CD8-positive, alpha-beta memory T cell (primary cell): ENCODE measurements at regions not wholly inside any gene's neighbourhood (a gene's known extent, or its start where the extent isn't known, plus 50 kb on each side); places are given as distances from the start of the nearest gene placed in this dataset.

Experiments
- CTCF ChIA-PET: fragments of 350-600 bp; sonication (Branson Sonifier 250); formaldehyde crosslinking; loops from one replicate; lab custom pipeline; 2021; ENCODE audit warnings: antibody characterized with exemption; lab: Charles Lee
- POLR2A ChIA-PET: fragments of 350-600 bp; sonication (Branson Sonifier 250); formaldehyde crosslinking; loops from one replicate; lab custom pipeline; 2021; ENCODE audit warnings: antibody characterized with exemption; lab: Charles Lee
- DNase-seq, 5 donors: peaks; one replicate each; pipeline versions ENCODE4 v3.0.0 to v3.0.0-alpha.2; 2020 to 2022; ENCODE audit warnings: mixed read lengths in 1 of 5
- H3K27ac ChIP-seq: one replicate; pipeline ENCODE4 v1.7.0; 2013; ENCODE audit warnings: low read depth, mild to moderate bottlenecking, low read length, moderate library complexity
- H3K27me3 ChIP-seq: 2 replicates; pipeline ENCODE4 v1.7.0; 2013; ENCODE audit warnings: low read length, mild to moderate bottlenecking; ENCODE audit not compliant: insufficient read depth, poor library complexity, severe bottlenecking
- H3K36me3 ChIP-seq: 2 replicates; pipeline ENCODE4 v1.7.0; 2013; ENCODE audit warnings: mild to moderate bottlenecking, low read length, moderate library complexity; ENCODE audit not compliant: insufficient read depth
- H3K4me1 ChIP-seq: 2 replicates; pipeline ENCODE4 v1.7.0; 2013; ENCODE audit warnings: mild to moderate bottlenecking, low read length, moderate library complexity; ENCODE audit not compliant: insufficient read depth
- H3K4me3 ChIP-seq: 2 replicates; pipeline ENCODE4 v1.7.0; 2013; ENCODE audit warnings: mild to moderate bottlenecking, low read length
- H3K9me3 ChIP-seq: 2 replicates; pipeline ENCODE4 v1.7.0; 2013; ENCODE audit warnings: mild to moderate bottlenecking, low read length
- H3K27ac Mint-ChIP-seq, 8 donors: one replicate each; pipeline ENCODE4 v1.8.0; 2020 to 2021; ENCODE audit warnings: mixed read lengths in 8 of 8, mild to moderate bottlenecking in 6 of 8, inconsistent platforms in 3 of 8, moderate library complexity in 3 of 8
- H3K27me3 Mint-ChIP-seq, 2 donors: one replicate each; pipeline ENCODE4 v1.8.0; 2020 to 2021; ENCODE audit warnings: mixed read lengths in 2 of 2, mild to moderate bottlenecking in 1 of 2, moderate library complexity in 1 of 2
- H3K36me3 Mint-ChIP-seq, 3 donors: one replicate each; pipeline ENCODE4 v1.8.0; 2020 to 2021; ENCODE audit warnings: mixed read lengths in 3 of 3, inconsistent platforms in 1 of 3, mild to moderate bottlenecking in 1 of 3
- H3K4me1 Mint-ChIP-seq, 3 donors: one replicate each; pipeline ENCODE4 v1.8.0; 2020 to 2021; ENCODE audit warnings: mixed read lengths in 3 of 3, inconsistent platforms in 1 of 3, mild to moderate bottlenecking in 1 of 3
- H3K4me3 Mint-ChIP-seq, 7 donors: one replicate each; pipeline ENCODE4 v1.8.0; 2020 to 2021; ENCODE audit warnings: mixed read lengths in 7 of 7, mild to moderate bottlenecking in 6 of 7, moderate library complexity in 4 of 7, inconsistent platforms in 2 of 7
- H3K9me3 Mint-ChIP-seq, 5 donors: one replicate each; pipeline ENCODE4 v1.8.0; 2020 to 2022; ENCODE audit warnings: mixed read lengths in 5 of 5, mild to moderate bottlenecking in 3 of 5, moderate library complexity in 2 of 5, inconsistent platforms in 1 of 5

- no peak overlapping the region for H3K4me3 Mint-ChIP-seq
- H3K27me3 Mint-ChIP-seq = peaks cover 0 to 5% of the 10 kb centered on the region in 2 donors
- H3K27me3 ChIP-seq = no peaks in the 10 kb centered on the region
- no peaks in the 10 kb centered on the region for H3K9me3 ChIP-seq
- no peaks in the 10 kb centered on the region for H3K36me3 ChIP-seq
- no peak overlapping the region for H3K4me3 ChIP-seq
- H3K27ac ChIP-seq = no peak overlapping the region
- ChIA-PET POLR2A (no interaction called here), CTCF (no interaction called here)
- DNase-seq = no peak
- H3K4me1 Mint-ChIP-seq = no peaks in the 10 kb centered on the region
- no peaks in the 10 kb centered on the region for H3K4me1 ChIP-seq
- H3K27ac Mint-ChIP-seq = no peak overlapping the region
- H3K36me3 Mint-ChIP-seq = no peaks in the 10 kb centered on the region
- H3K9me3 Mint-ChIP-seq = no peaks in the 10 kb centered on the region
Observed at GRCh38 chr1:91080650-91081049, 58.8 kb upstream of the ZNF644 start.

- no peaks in the 10 kb centered on the region for H3K36me3 ChIP-seq
- no peak for DNase-seq
- no peaks in the 10 kb centered on the region for H3K4me1 ChIP-seq
- no peaks in the 10 kb centered on the region for H3K4me1 Mint-ChIP-seq
- ChIA-PET POLR2A (no interaction called here), CTCF (no interaction called here)
- H3K4me3 Mint-ChIP-seq = no peak overlapping the region
- H3K27ac Mint-ChIP-seq = no peak overlapping the region
- H3K4me3 ChIP-seq = no peak overlapping the region
- no peaks in the 10 kb centered on the region for H3K36me3 Mint-ChIP-seq
- no peaks in the 10 kb centered on the region for H3K9me3 ChIP-seq
- peaks cover 3 to 5% of the 10 kb centered on the region in 2 donors for H3K27me3 Mint-ChIP-seq
- H3K27ac ChIP-seq = no peak overlapping the region
- no peaks in the 10 kb centered on the region for H3K27me3 ChIP-seq
- H3K9me3 Mint-ChIP-seq = no peaks in the 10 kb centered on the region
Observed at GRCh38 chr1:91078859-91079258, 57.0 kb upstream of the ZNF644 start.

DNA sequence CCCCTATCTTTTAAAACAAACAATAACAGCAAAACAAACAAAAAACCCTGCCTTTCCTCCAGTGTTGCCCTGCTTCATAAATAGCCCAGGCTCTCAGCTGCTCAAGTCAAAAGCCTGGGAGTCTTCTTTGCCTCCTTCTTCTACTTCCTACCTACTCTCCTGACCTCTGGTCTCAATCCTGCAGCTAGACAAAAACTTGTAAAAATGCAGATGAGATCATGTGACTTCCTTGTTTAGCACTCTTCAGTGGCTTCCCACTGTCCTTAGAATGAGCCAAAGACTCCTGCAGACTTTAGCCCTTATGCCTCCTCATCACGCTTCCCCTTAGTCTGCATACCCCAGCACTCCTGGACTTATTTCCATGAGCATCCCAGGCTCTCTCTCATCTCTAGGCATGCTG, 55.0 kb upstream of the ZNF644 start:
- Histone ChIP-seq H3K27ac (no peak overlapping the region), H3K36me3 (no peaks in the 10 kb centered on the region), H3K27me3 (no peaks in the 10 kb centered on the region), H3K4me1 (no peaks in the 10 kb centered on the region), H3K4me3 (no peak overlapping the region), H3K9me3 (no peaks in the 10 kb centered on the region)
- Mint-ChIP-seq H3K27me3 (peaks cover 6 to 10% of the 10 kb centered on the region in 2 donors), H3K36me3 (no peaks in the 10 kb centered on the region), H3K9me3 (no peaks in the 10 kb centered on the region), H3K4me3 (no peak overlapping the region), H3K4me1 (no peaks in the 10 kb centered on the region), H3K27ac (peak overlapping the region in 1 of 8 donors; percentile 4)
- POLR2A ChIA-PET = no interaction called here
- DNase-seq = no peak
- CTCF ChIA-PET = no interaction called here

DNA sequence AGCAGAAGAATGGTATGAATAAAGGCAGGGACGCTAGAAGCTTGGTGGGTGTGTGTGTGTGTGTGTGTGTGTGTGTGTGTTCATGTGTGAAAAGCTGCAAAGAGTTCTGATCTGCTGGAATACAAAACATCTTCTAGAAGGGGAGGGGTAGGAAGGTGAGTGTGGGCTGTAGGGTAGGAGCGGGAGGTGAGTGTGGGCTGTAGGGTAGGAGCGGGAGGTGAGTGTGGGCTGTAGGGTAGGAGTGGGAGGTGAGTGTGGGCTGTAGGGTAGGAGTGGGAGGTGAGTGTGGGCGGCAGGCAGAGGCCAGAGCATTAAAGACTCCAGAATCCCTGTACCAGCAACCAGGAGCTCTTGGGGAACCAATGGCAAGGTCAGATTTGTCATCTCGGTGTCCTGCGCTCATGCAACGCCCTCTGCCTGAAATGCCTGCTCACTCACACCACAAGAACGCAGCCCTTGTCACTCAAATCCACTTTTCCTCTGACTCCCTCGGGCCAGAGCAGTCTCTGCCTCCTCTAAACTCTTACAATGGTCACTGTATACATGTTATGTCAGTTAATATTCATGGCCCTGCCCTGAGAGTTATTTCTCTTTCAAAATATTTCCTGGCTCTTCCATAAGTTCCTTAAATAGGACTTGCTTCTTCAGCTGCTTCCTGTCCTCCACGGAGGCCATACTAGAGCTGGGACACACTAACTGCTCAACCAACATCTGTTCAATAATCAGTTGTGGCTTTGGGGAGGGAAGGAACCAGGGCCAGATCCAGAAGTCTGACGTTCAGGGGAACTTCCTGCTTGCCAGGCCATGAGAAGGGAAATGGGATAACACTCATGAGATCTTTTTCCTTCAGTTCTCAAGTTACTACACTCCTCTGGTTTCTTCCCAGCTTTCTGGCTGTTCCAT, 53.6 kb upstream of the ZNF644 start:
- ChIA-PET POLR2A (no interaction called here), CTCF (no interaction called here)
- Mint-ChIP-seq H3K27ac (peak overlapping the region in 1 of 8 donors; percentile 77), H3K9me3 (peaks cover 0 to 2% (median 0%) of the 10 kb centered on the region in 5 donors), H3K36me3 (no peaks in the 10 kb centered on the region), H3K4me1 (no peaks in the 10 kb centered on the region), H3K4me3 (no peak overlapping the region), H3K27me3 (peaks cover 7 to 16% of the 10 kb centered on the region in 2 donors)
- Histone ChIP-seq H3K36me3 (no peaks in the 10 kb centered on the region), H3K4me3 (no peak overlapping the region), H3K27ac (no peak overlapping the region), H3K4me1 (no peaks in the 10 kb centered on the region), H3K9me3 (no peaks in the 10 kb centered on the region), H3K27me3 (no peaks in the 10 kb centered on the region)
- no peak for DNase-seq

DNA sequence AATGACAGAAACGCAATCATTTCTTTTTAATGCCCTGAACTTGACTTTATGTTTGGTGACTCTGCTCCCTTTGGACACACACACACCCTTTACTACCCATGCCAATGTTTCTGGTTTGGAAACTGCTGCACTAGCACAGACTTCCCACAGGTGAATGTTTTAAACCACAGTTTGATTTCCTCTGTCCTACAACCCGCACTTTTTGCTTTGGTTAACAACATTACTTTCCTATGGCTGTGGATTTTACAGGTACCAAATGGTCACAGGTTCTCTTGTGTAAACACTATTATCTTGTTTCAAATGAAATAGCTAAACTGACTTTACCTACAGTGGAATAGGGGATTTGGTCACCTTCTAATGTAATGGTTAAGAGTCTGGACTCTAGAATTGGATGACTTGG, 51.5 kb upstream of the ZNF644 start:
- no peak for DNase-seq
- Histone ChIP-seq H3K36me3 (no peaks in the 10 kb centered on the region), H3K4me1 (no peaks in the 10 kb centered on the region), H3K27me3 (no peaks in the 10 kb centered on the region), H3K4me3 (no peak overlapping the region), H3K9me3 (no peaks in the 10 kb centered on the region), H3K27ac (no peak overlapping the region)
- Mint-ChIP-seq H3K9me3 (peaks cover 0 to 3% (median 0%) of the 10 kb centered on the region in 5 donors), H3K36me3 (peaks cover 0 to 6% (median 0%) of the 10 kb centered on the region in 3 donors), H3K4me3 (no peak overlapping the region), H3K4me1 (no peaks in the 10 kb centered on the region), H3K27me3 (peaks cover 14 to 22% of the 10 kb centered on the region in 2 donors), H3K27ac (no peak overlapping the region)
- ChIA-PET POLR2A (no interaction called here), CTCF (no interaction called here)

- H3K9me3 Mint-ChIP-seq = peaks cover 0 to 3% (median 0%) of the 10 kb centered on the region in 5 donors
- no peak overlapping the region for H3K4me3 ChIP-seq
- H3K4me1 ChIP-seq = no peaks in the 10 kb centered on the region
- no peaks in the 10 kb centered on the region for H3K4me1 Mint-ChIP-seq
- H3K27me3 Mint-ChIP-seq = peaks cover 17 to 25% of the 10 kb centered on the region in 2 donors
- no peak overlapping the region for H3K27ac ChIP-seq
- no peak overlapping the region for H3K4me3 Mint-ChIP-seq
- peaks cover 0 to 6% (median 0%) of the 10 kb centered on the region in 3 donors for H3K36me3 Mint-ChIP-seq
- no peaks in the 10 kb centered on the region for H3K9me3 ChIP-seq
- ChIA-PET POLR2A (no interaction called here), CTCF (no interaction called here)
- no peaks in the 10 kb centered on the region for H3K36me3 ChIP-seq
- no peak overlapping the region for H3K27ac Mint-ChIP-seq
- no peaks in the 10 kb centered on the region for H3K27me3 ChIP-seq
- no peak for DNase-seq
Observed at GRCh38 chr1:91071838-91072237, 50.0 kb upstream of the ZNF644 start.
